ENCODE measurements at regions not wholly inside any gene's neighbourhood (a gene's known extent, or its start where the extent isn't known, plus 50 kb on each side); places are given as distances from the start of the nearest gene placed in this dataset.

DNA sequence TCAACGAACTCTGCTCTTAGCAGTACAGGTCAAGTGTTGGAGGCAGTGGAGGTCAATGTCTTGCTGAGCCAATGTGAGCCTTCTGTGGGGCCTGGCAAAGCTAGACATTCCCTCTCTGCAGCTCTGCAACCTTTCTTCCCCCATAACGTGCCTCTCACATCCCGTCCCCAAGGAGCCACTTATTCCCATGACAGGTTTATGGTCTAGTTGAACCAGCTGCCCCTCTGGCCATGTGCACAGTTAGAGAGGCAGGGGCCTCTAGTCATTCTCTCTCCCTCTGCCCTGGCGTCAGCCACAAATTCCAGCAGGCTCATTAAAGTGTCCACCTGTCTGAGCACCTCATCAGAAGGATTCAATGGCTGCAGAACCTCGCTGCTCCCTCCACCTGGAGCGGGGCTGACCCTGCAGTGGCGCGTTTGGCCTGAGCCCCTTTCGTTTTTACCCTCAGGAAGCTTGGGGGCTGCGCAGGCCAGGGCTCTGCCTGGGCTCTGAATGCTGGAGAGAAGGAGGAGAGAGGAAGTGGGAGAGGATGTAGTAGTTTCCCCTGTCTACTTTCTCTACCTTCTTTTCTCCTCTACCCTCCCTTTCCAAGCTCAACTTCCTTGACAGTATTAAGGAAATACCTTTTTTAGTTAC lies 302.1 kb upstream of the B3GAT1 start:
- TF ChIP-seq, protein P1, sequence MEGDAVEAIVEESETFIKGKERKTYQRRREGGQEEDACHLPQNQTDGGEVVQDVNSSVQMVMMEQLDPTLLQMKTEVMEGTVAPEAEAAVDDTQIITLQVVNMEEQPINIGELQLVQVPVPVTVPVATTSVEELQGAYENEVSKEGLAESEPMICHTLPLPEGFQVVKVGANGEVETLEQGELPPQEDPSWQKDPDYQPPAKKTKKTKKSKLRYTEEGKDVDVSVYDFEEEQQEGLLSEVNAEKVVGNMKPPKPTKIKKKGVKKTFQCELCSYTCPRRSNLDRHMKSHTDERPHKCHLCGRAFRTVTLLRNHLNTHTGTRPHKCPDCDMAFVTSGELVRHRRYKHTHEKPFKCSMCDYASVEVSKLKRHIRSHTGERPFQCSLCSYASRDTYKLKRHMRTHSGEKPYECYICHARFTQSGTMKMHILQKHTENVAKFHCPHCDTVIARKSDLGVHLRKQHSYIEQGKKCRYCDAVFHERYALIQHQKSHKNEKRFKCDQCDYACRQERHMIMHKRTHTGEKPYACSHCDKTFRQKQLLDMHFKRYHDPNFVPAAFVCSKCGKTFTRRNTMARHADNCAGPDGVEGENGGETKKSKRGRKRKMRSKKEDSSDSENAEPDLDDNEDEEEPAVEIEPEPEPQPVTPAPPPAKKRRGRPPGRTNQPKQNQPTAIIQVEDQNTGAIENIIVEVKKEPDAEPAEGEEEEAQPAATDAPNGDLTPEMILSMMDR (IDR thresholded peaks at IDR 0.05; ENCODE audit: low read depth, low read length) = no peak
- TF ChIP-seq EZH2phosphoT487 (IDR thresholded peaks at IDR 0.05; ENCODE audit: low read depth) = no peak
